ENCODE measurements at regions not wholly inside any gene's neighbourhood (a gene's known extent, or its start where the extent isn't known, plus 50 kb on each side); places are given as distances from the start of the nearest gene placed in this dataset.
A peak's percentile ranks its signal among the peaks of the same experiment; 100 is the strongest.

- no peaks in the 10 kb centered on the region for H3K27me3 ChIP-seq (ENCODE audit: insufficient read depth, low read length)
- H3K9ac ChIP-seq (ENCODE audit: low read length): no peak overlapping the region
- no peak for FAIRE-seq
- Mint-ChIP-seq H3K9me3 (ENCODE audit: unreplicated experiment) (no peaks in the 10 kb centered on the region), H3K4me1 (ENCODE audit: low read depth, unreplicated experiment) (no peaks in the 10 kb centered on the region), H3K27me3 (ENCODE audit: low read depth, unreplicated experiment) (peaks cover 2% of the 10 kb centered on the region), H3K4me3 (ENCODE audit: unreplicated experiment) (no peak overlapping the region), H3K36me3 (ENCODE audit: low read depth, unreplicated experiment) (no peaks in the 10 kb centered on the region), H3K27ac (ENCODE audit: unreplicated experiment) (no peak overlapping the region)
- no peak overlapping the region for H3K4me3 ChIP-seq (ENCODE audit: insufficient read depth, low read depth, low read length)
- H3K9me3 ChIP-seq (ENCODE audit: insufficient read depth, low read depth, low read length): peaks cover 4% of the 10 kb centered on the region
- no peaks in the 10 kb centered on the region for H4K20me1 ChIP-seq (ENCODE audit: insufficient read depth, low read length)
- H2AFZ ChIP-seq (ENCODE audit: low read depth, low read length): no peak overlapping the region
- H3K4me1 ChIP-seq (ENCODE audit: insufficient read depth, low read length): no peaks in the 10 kb centered on the region
- H3K79me2 ChIP-seq (ENCODE audit: insufficient read depth, low read length): no peaks in the 10 kb centered on the region
- no peaks in the 10 kb centered on the region for H3K36me3 ChIP-seq (ENCODE audit: insufficient read depth, low read length)
- no peak for DNase-seq (ENCODE audit: low read depth)
- TF ChIP-seq CTCF (IDR thresholded peaks at IDR 0.05; ENCODE audit: insufficient read depth, low read depth, low read length): no peak
- no peak for TF ChIP-seq EZH2 (IDR thresholded peaks at IDR 0.05; ENCODE audit: insufficient read depth, low read length)
- H3K4me2 ChIP-seq (ENCODE audit: low read length): no peak overlapping the region
- no peak overlapping the region for H3K27ac ChIP-seq (ENCODE audit: low read depth, low read length)
These were observed 124.5 kb downstream of the EIF4E start for GRCh38 chr4:98804403-98804802.

GRCh38 chr4:98803251-98803650, 125.7 kb downstream of the EIF4E start:
- Histone ChIP-seq H3K79me2 (ENCODE audit: insufficient read depth, low read length) (no peaks in the 10 kb centered on the region), H4K20me1 (ENCODE audit: insufficient read depth, low read length) (no peaks in the 10 kb centered on the region), H3K4me1 (ENCODE audit: insufficient read depth, low read length) (no peaks in the 10 kb centered on the region), H3K4me3 (ENCODE audit: insufficient read depth, low read depth, low read length) (no peak overlapping the region), H3K4me2 (ENCODE audit: low read length) (no peak overlapping the region), H3K9me3 (ENCODE audit: insufficient read depth, low read depth, low read length) (peaks cover 4% of the 10 kb centered on the region), H3K36me3 (ENCODE audit: insufficient read depth, low read length) (no peaks in the 10 kb centered on the region), H3K9ac (ENCODE audit: low read length) (no peak overlapping the region), H3K27me3 (ENCODE audit: insufficient read depth, low read length) (no peaks in the 10 kb centered on the region), H3K27ac (ENCODE audit: low read depth, low read length) (no peak overlapping the region), H2AFZ (ENCODE audit: low read depth, low read length) (no peak overlapping the region)
- Mint-ChIP-seq H3K4me1 (ENCODE audit: low read depth, unreplicated experiment) (no peaks in the 10 kb centered on the region), H3K27me3 (ENCODE audit: low read depth, unreplicated experiment) (peaks cover 2% of the 10 kb centered on the region), H3K36me3 (ENCODE audit: low read depth, unreplicated experiment) (no peaks in the 10 kb centered on the region), H3K27ac (ENCODE audit: unreplicated experiment) (no peak overlapping the region), H3K9me3 (ENCODE audit: unreplicated experiment) (no peaks in the 10 kb centered on the region), H3K4me3 (ENCODE audit: unreplicated experiment) (no peak overlapping the region)
- DNase-seq (ENCODE audit: low read depth) (no peak), FAIRE-seq (no peak)
- no peak for TF ChIP-seq EZH2 (IDR thresholded peaks at IDR 0.05; ENCODE audit: insufficient read depth, low read length)
- TF ChIP-seq CTCF (IDR thresholded peaks at IDR 0.05; ENCODE audit: insufficient read depth, low read depth, low read length): no peak

GRCh38 chr4:98802770-98803198, 126.1 kb downstream of the EIF4E start:
- H4K20me1 ChIP-seq (ENCODE audit: insufficient read depth, low read length): no peaks in the 10 kb centered on the region
- no peak overlapping the region for H2AFZ ChIP-seq (ENCODE audit: low read depth, low read length)
- peaks cover 4% of the 10 kb centered on the region for H3K9me3 ChIP-seq (ENCODE audit: insufficient read depth, low read depth, low read length)
- H3K9ac ChIP-seq (ENCODE audit: low read length): no peak overlapping the region
- peak; percentile 31 for DNase-seq (ENCODE audit: low read depth)
- Mint-ChIP-seq H3K27me3 (ENCODE audit: low read depth, unreplicated experiment) (peaks cover 2% of the 10 kb centered on the region), H3K4me1 (ENCODE audit: low read depth, unreplicated experiment) (no peaks in the 10 kb centered on the region), H3K36me3 (ENCODE audit: low read depth, unreplicated experiment) (no peaks in the 10 kb centered on the region), H3K4me3 (ENCODE audit: unreplicated experiment) (no peak overlapping the region), H3K27ac (ENCODE audit: unreplicated experiment) (no peak overlapping the region), H3K9me3 (ENCODE audit: unreplicated experiment) (no peaks in the 10 kb centered on the region)
- H3K4me2 ChIP-seq (ENCODE audit: low read length): no peak overlapping the region
- FAIRE-seq: no peak
- no peaks in the 10 kb centered on the region for H3K4me1 ChIP-seq (ENCODE audit: insufficient read depth, low read length)
- H3K27me3 ChIP-seq (ENCODE audit: insufficient read depth, low read length): no peaks in the 10 kb centered on the region
- no peaks in the 10 kb centered on the region for H3K36me3 ChIP-seq (ENCODE audit: insufficient read depth, low read length)
- no peaks in the 10 kb centered on the region for H3K79me2 ChIP-seq (ENCODE audit: insufficient read depth, low read length)
- no peak overlapping the region for H3K4me3 ChIP-seq (ENCODE audit: insufficient read depth, low read depth, low read length)
- no peak overlapping the region for H3K27ac ChIP-seq (ENCODE audit: low read depth, low read length)
- TF ChIP-seq EZH2 (IDR thresholded peaks at IDR 0.05; ENCODE audit: insufficient read depth, low read length): no peak
- no peak for TF ChIP-seq CTCF (IDR thresholded peaks at IDR 0.05; ENCODE audit: insufficient read depth, low read depth, low read length)
